ENCODE measurements at regions not wholly inside any gene's neighbourhood (a gene's known extent, or its start where the extent isn't known, plus 50 kb on each side); places are given as distances from the start of the nearest gene placed in this dataset.

DNA sequence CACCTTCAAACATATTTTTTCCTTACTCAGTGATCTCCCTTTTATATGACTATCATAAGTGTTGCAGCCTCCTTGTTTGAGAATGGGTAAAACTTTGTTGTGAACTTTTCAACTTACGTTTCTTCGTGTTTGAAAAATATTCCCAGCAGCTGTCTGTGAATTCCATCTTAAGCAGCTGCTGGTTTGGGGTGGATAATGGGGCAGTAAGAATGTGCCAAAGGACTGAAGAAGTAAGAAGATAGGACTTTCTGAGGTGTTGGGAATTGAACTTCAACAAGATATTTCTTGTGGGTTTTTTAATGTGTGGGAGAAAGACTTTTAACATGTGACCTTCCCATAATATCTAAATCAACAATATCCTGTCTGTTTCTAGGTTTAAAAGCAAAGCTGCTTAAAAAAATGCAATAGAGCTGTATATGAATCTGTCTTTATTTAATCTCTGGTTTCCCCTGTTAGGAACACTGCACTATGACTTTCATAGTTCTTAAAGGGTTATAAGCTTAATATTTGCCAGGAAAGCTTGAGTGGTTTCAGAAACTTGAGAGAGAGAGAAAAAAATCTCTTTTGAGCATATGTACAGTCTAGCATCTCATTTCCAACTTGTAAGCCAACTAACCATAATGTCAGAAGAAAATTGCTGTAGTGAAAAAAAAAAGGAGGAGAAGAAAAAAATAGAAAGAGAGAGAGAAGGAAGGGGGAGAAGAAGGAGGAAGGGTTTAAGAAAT lies 1659.2 kb upstream of the FLRT2 start:
- Histone ChIP-seq H3K9me3 (ENCODE audit: control insufficient read depth in 2 of 3, insufficient read depth in 1 of 3, low read length in 3 of 3) (no peaks in the 10 kb centered on the region), H3K4me3 (ENCODE audit: low read length in 3 of 3) (no peak overlapping the region), H3K27me3 (ENCODE audit: control insufficient read depth, insufficient read depth, low read length) (no peaks in the 10 kb centered on the region), H3K4me1 (ENCODE audit: control insufficient read depth in 2 of 3, insufficient read depth in 2 of 3, low read depth in 1 of 3, low read length in 3 of 3) (no peaks in the 10 kb centered on the region), H3K36me3 (ENCODE audit: control insufficient read depth in 2 of 3, insufficient read depth in 3 of 3, low read length in 3 of 3) (no peaks in the 10 kb centered on the region), H3K9ac (ENCODE audit: low read length in 3 of 3) (no peak overlapping the region), H3K27ac (ENCODE audit: low read depth in 2 of 2, low read length in 2 of 2) (no peak overlapping the region)
- TF ChIP-seq, protein P1, sequence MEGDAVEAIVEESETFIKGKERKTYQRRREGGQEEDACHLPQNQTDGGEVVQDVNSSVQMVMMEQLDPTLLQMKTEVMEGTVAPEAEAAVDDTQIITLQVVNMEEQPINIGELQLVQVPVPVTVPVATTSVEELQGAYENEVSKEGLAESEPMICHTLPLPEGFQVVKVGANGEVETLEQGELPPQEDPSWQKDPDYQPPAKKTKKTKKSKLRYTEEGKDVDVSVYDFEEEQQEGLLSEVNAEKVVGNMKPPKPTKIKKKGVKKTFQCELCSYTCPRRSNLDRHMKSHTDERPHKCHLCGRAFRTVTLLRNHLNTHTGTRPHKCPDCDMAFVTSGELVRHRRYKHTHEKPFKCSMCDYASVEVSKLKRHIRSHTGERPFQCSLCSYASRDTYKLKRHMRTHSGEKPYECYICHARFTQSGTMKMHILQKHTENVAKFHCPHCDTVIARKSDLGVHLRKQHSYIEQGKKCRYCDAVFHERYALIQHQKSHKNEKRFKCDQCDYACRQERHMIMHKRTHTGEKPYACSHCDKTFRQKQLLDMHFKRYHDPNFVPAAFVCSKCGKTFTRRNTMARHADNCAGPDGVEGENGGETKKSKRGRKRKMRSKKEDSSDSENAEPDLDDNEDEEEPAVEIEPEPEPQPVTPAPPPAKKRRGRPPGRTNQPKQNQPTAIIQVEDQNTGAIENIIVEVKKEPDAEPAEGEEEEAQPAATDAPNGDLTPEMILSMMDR (IDR thresholded peaks at IDR 0.05; ENCODE audit: borderline replicate concordance, extremely low read depth, insufficient read depth): no peak
- DNase-seq (no peak), FAIRE-seq (no peak)
- intact Hi-C loops (cut with DNase I): no loop called here

DNA sequence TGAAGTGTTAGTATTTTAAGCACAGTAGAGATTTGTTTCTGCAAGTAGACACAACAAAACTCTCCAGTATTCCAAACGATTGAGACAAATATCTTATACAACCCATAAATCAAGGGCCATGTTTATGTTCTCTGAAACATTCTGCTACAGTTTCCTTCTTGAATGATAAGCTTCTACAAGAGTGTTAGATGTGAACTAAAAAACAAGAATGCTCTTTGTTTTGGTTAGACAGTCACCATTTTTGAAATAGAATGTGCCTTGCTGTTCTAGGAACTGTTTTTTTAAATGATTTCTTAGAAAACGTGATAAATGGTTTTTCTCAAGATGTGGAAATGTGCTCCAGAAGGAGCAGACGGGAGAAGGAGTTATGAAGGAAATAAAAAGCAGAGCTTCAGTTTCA lies 1656.3 kb upstream of the FLRT2 start:
- DNase-seq (peak in 2 of 5 donors; percentile 49 to 56), FAIRE-seq (no peak)
- Histone ChIP-seq H3K4me3 (ENCODE audit: low read length in 3 of 3) (no peak overlapping the region), H3K9me3 (ENCODE audit: control insufficient read depth in 2 of 3, insufficient read depth in 1 of 3, low read length in 3 of 3) (no peaks in the 10 kb centered on the region), H3K27ac (ENCODE audit: low read depth in 2 of 2, low read length in 2 of 2) (no peak overlapping the region), H3K4me1 (ENCODE audit: control insufficient read depth in 2 of 3, insufficient read depth in 2 of 3, low read depth in 1 of 3, low read length in 3 of 3) (no peaks in the 10 kb centered on the region), H3K9ac (ENCODE audit: low read length in 3 of 3) (no peak overlapping the region), H3K36me3 (ENCODE audit: control insufficient read depth in 2 of 3, insufficient read depth in 3 of 3, low read length in 3 of 3) (no peaks in the 10 kb centered on the region), H3K27me3 (ENCODE audit: control insufficient read depth, insufficient read depth, low read length) (no peaks in the 10 kb centered on the region)
- TF ChIP-seq, protein P1 (IDR thresholded peaks at IDR 0.05; ENCODE audit: borderline replicate concordance, extremely low read depth, insufficient read depth): no peak
- intact Hi-C loops (cut with DNase I): no loop called here

DNA sequence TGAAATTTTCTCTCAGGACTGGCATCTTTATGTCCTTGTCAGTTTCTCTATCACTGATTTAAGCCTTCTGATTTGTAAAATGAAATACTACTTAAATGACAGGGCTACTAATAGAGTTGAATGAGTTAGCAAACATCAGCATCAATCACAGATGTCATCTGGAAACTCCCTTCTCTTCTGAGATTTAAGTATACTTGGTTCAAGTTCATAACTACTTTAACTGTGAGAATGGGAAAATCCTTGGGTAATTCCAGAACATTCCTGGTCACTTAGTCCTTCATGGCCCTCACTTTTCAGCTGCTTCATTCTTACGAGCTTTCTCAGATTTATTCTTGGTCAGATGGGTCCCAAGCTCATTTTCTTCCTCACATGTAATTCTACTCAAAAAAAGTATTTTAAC lies 1655.3 kb upstream of the FLRT2 start:
- FAIRE-seq (no peak), DNase-seq (peak in 2 of 5 donors; percentile 32 to 48)
- H3K27ac ChIP-seq (ENCODE audit: low read depth in 2 of 2, low read length in 2 of 2): no peak overlapping the region
- TF ChIP-seq, protein P1 (IDR thresholded peaks at IDR 0.05; ENCODE audit: borderline replicate concordance, extremely low read depth, insufficient read depth): no peak
- H3K4me1 ChIP-seq (ENCODE audit: control insufficient read depth in 2 of 3, insufficient read depth in 2 of 3, low read depth in 1 of 3, low read length in 3 of 3): no peaks in the 10 kb centered on the region
- no peaks in the 10 kb centered on the region for H3K36me3 ChIP-seq (ENCODE audit: control insufficient read depth in 2 of 3, insufficient read depth in 3 of 3, low read length in 3 of 3)
- no peaks in the 10 kb centered on the region for H3K27me3 ChIP-seq (ENCODE audit: control insufficient read depth, insufficient read depth, low read length)
- no peak overlapping the region for H3K9ac ChIP-seq (ENCODE audit: low read length in 3 of 3)
- no peaks in the 10 kb centered on the region for H3K9me3 ChIP-seq (ENCODE audit: control insufficient read depth in 2 of 3, insufficient read depth in 1 of 3, low read length in 3 of 3)
- no peak overlapping the region for H3K4me3 ChIP-seq (ENCODE audit: low read length in 3 of 3)
- intact Hi-C loops (cut with DNase I): no loop called here

DNA sequence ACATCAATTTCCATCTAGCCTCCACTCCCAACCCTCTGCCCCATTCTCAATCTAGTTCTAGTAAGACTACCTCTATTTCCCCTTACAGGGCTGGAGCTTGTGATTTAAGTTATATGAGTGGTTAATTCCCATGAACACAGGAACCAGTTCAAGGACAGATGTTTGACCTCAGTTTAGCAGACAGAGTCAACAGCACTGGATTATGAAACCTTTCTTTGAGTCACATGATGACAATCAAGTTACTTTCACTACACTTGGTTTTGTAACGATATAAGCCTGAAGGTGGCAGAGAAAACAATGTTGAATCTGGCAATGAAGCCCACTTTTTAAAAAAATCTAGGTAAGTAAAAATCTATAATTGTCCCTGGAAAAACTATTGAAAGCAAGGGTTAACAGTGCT lies 1646.2 kb upstream of the FLRT2 start:
- TF ChIP-seq, protein P1 (IDR thresholded peaks at IDR 0.05; ENCODE audit: borderline replicate concordance, extremely low read depth, insufficient read depth): no peak
- Histone ChIP-seq H3K9ac (ENCODE audit: low read length in 3 of 3) (no peak overlapping the region), H3K27me3 (ENCODE audit: control insufficient read depth, insufficient read depth, low read length) (no peaks in the 10 kb centered on the region), H3K36me3 (ENCODE audit: control insufficient read depth in 2 of 3, insufficient read depth in 3 of 3, low read length in 3 of 3) (no peaks in the 10 kb centered on the region), H3K4me3 (ENCODE audit: low read length in 3 of 3) (no peak overlapping the region), H3K9me3 (ENCODE audit: control insufficient read depth in 2 of 3, insufficient read depth in 1 of 3, low read length in 3 of 3) (no peaks in the 10 kb centered on the region), H3K27ac (ENCODE audit: low read depth in 2 of 2, low read length in 2 of 2) (no peak overlapping the region), H3K4me1 (ENCODE audit: control insufficient read depth in 2 of 3, insufficient read depth in 2 of 3, low read depth in 1 of 3, low read length in 3 of 3) (no peaks in the 10 kb centered on the region)
- intact Hi-C loops (cut with DNase I): no loop called here
- DNase-seq: no peak
- FAIRE-seq: no peak

Data from kidney (tissue), 13 donors.